ENCODE measurements at regions not wholly inside any gene's neighbourhood (a gene's known extent, or its start where the extent isn't known, plus 50 kb on each side); places are given as distances from the start of the nearest gene placed in this dataset.

DNA sequence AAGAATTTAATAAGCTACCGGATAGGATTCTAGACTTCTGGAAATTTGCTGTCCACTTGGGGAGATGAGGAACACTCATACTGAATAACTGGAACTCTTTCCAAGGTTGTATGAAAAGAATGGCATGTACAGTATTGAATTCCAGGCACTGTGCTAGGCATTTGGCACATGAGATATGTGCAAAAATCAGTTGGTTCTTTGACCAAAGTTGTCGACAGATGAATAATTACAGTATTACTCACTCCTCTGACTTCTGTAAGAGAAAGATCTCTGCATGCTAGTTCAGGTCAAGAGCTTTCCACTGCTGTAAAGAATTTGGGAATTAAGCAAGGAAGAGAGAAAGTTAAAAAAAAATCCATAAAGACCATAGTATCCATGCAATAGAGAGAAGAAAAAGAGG, 764.7 kb downstream of the BCL11B start:
- intact Hi-C loops (cut with DNase I; ENCODE audit: low total_unique reads): no loop called here
- Histone ChIP-seq H3K27me3 (no peaks in the 10 kb centered on the region), H3K4me1 (no peaks in the 10 kb centered on the region), H3K9me3 (no peaks in the 10 kb centered on the region), H3K36me3 (no peaks in the 10 kb centered on the region), H3K4me3 (no peak overlapping the region), H3K27ac (no peak overlapping the region)
- no peak for DNase-seq (ENCODE audit: low spot score in 2 of 2)
- no peak for TF ChIP-seq CTCF (IDR thresholded peaks at IDR 0.05)
- TF ChIP-seq POLR2AphosphoS5 (IDR thresholded peaks at IDR 0.05): no peak
- no peak for TF ChIP-seq POLR2A (IDR thresholded peaks at IDR 0.05)

- no peak for TF ChIP-seq POLR2AphosphoS5 (IDR thresholded peaks at IDR 0.05)
- TF ChIP-seq CTCF (IDR thresholded peaks at IDR 0.05): no peak
- TF ChIP-seq POLR2A (IDR thresholded peaks at IDR 0.05): no peak
- H3K27ac ChIP-seq: no peak overlapping the region
- H3K4me3 ChIP-seq: no peak overlapping the region
- H3K36me3 ChIP-seq: no peaks in the 10 kb centered on the region
- DNase-seq (ENCODE audit: low spot score in 2 of 2): no peak
- no peaks in the 10 kb centered on the region for H3K4me1 ChIP-seq
- H3K27me3 ChIP-seq: no peaks in the 10 kb centered on the region
- intact Hi-C loops (cut with DNase I; ENCODE audit: low total_unique reads): no loop called here
- no peaks in the 10 kb centered on the region for H3K9me3 ChIP-seq
These were observed 761.6 kb downstream of the BCL11B start for GRCh38 chr14:98510392-98510791.

GRCh38 chr14:98512501-98513251, 759.3 kb downstream of the BCL11B start:
- Histone ChIP-seq H3K4me1 (no peaks in the 10 kb centered on the region), H3K27me3 (no peaks in the 10 kb centered on the region), H3K4me3 (no peak overlapping the region), H3K9me3 (no peaks in the 10 kb centered on the region), H3K36me3 (no peaks in the 10 kb centered on the region), H3K27ac (no peak overlapping the region)
- intact Hi-C loops (cut with DNase I; ENCODE audit: low total_unique reads): no loop called here
- DNase-seq (ENCODE audit: low spot score in 2 of 2): no peak
- TF ChIP-seq POLR2A (IDR thresholded peaks at IDR 0.05): no peak
- TF ChIP-seq POLR2AphosphoS5 (IDR thresholded peaks at IDR 0.05): no peak
- no peak for TF ChIP-seq CTCF (IDR thresholded peaks at IDR 0.05)

DNA sequence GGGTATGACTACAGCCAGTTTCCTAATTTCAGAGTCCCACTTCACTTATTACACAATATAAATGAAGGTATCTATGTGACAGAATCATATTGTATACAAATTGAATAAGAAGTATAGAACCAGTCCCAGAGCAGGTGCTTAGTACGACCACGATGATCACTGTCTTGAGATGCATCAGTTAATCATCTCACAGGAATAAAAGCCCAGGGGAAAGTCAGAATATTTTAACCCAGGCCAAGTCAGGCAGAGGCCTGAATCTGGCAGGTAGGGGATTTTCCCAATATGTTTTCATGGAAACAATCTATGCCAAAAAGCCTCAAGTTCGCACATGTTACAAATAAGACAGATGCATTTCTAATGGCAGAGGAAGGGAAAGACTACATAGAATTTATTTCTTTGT, 758.4 kb downstream of the BCL11B start:
- H3K27ac ChIP-seq: no peak overlapping the region
- H3K27me3 ChIP-seq: no peaks in the 10 kb centered on the region
- no peaks in the 10 kb centered on the region for H3K4me1 ChIP-seq
- intact Hi-C loops (cut with DNase I; ENCODE audit: low total_unique reads): no loop called here
- H3K36me3 ChIP-seq: no peaks in the 10 kb centered on the region
- no peak for DNase-seq (ENCODE audit: low spot score in 2 of 2)
- TF ChIP-seq POLR2AphosphoS5 (IDR thresholded peaks at IDR 0.05) (no peak), POLR2A (IDR thresholded peaks at IDR 0.05) (no peak), CTCF (IDR thresholded peaks at IDR 0.05) (no peak)
- H3K4me3 ChIP-seq: no peak overlapping the region
- no peaks in the 10 kb centered on the region for H3K9me3 ChIP-seq

GRCh38 chr14:98514016-98514415, 758.0 kb downstream of the BCL11B start:
- DNase-seq (ENCODE audit: low spot score in 2 of 2): no peak
- Histone ChIP-seq H3K27ac (no peak overlapping the region), H3K4me1 (no peaks in the 10 kb centered on the region), H3K4me3 (no peak overlapping the region), H3K9me3 (no peaks in the 10 kb centered on the region), H3K36me3 (no peaks in the 10 kb centered on the region), H3K27me3 (no peaks in the 10 kb centered on the region)
- intact Hi-C loops (cut with DNase I; ENCODE audit: low total_unique reads): no loop called here
- no peak for TF ChIP-seq POLR2AphosphoS5 (IDR thresholded peaks at IDR 0.05)
- TF ChIP-seq CTCF (IDR thresholded peaks at IDR 0.05): no peak
- no peak for TF ChIP-seq POLR2A (IDR thresholded peaks at IDR 0.05)

Measured in breast epithelium (tissue), 4 donors.